GM18867 (cell line): ENCODE measurements at regions not wholly inside any gene's neighbourhood (a gene's known extent, or its start where the extent isn't known, plus 50 kb on each side); places are given as distances from the start of the nearest gene placed in this dataset.

Experiments used
- ATAC-seq: cut with Tn5 transposase; IDR thresholded peaks from one replicate; pipeline ENCODE4 v1.9.1; 2021; ENCODE audit warnings: mild to moderate bottlenecking, moderate library complexity; ENCODE audit not compliant: unreplicated experiment

DNA sequence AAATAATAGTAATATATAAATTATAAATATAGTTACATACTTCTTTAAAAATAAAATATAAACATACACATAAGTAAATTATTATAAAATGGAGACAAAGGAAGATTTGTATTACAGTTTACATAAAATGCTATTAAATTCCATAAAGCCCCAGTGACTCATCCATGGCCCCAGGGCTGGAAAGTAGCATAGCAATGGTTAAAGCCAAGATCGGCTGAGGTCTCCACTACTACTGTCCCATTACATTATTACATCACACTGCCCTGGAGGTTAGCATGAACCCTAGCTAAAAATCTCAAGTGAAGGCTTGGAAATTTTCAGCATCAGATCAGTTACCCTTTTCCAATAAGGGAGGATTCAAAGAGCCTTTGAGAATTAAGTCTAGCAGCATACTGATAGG lies 936.2 kb downstream of the DSC3 start:
- no peak for ATAC-seq

GRCh38 chr18:30103881-30104280 lies 938.7 kb downstream of the DSC3 start:
- ATAC-seq, result no peak

- no peak for ATAC-seq
Observed at GRCh38 chr18:30096796-30097195, 945.7 kb downstream of the DSC3 start.

DNA sequence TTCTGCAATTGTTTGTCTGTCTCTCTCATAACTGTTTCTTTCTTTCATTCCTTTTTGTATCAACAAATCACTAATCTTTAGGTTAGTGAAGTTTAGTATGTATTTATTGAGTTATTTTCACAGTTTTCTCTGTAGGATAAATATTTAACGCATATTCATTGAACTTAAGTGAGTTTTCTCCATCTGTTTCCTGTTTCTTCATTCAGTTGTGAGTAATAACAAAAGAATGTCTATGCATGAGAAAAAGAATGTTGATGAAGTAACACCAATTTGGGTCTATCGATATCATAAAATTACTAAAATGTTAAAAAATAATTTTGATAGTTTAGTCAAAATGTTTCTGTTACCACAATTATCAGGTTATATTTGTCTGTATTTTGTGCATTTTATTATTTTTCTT lies 948.0 kb downstream of the DSC3 start:
- no peak for ATAC-seq

GRCh38 chr18:30093376-30093775 lies 949.2 kb downstream of the DSC3 start:
- no peak for ATAC-seq

DNA sequence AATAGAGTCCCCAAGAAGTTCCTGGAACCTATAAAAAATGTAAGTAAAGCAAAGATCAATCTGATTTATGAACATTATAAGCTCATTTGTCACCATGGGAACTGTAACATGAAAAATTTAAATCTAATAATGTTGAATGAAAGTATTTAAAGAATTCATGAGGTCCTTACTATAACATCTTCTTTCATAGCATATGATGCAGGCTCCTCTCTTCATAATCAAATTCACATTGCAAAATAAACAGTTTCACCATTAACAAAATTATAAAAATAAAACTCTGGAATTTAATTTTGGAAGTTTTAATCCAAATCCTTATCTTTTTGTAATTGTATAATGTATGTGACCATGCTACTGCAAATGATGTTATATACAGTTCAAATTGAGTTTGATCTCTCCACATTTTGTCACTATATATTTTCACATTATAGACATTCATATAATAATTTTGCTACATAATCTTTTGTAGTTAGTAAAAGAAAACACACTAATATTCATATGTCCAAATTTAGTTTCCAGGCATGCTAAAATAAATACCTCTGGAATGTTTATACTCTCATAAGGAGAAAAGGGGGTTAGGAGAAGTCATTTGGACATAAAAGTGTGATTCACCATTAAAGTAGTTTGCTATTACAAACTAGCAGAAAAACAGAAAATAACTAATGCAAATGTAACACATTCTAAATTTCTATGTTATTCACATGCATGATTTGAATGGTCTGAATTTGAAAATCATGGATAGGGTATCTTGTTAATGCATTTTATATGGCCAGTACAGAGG lies 954.1 kb downstream of the DSC3 start:
- ATAC-seq, result no peak

DNA sequence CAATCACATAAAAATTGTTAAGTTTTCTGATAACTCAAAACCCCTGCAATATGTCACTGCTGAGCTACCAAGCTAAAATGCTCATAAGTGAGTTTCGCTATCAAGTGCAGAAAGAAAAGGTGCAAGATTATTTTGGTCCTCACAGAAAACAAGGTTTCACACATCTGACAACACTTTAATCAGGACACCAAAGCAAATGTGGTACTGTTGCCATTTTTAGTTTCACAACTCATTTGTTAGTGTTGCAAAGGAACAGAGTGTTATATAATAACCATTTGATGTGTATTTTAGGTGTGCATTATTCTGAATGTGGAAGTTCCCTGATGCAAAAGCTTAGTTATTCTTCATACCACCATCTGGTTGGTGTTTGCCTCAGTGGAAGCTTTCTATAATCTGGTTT lies 956.2 kb downstream of the DSC3 start:
- no peak for ATAC-seq

DNA sequence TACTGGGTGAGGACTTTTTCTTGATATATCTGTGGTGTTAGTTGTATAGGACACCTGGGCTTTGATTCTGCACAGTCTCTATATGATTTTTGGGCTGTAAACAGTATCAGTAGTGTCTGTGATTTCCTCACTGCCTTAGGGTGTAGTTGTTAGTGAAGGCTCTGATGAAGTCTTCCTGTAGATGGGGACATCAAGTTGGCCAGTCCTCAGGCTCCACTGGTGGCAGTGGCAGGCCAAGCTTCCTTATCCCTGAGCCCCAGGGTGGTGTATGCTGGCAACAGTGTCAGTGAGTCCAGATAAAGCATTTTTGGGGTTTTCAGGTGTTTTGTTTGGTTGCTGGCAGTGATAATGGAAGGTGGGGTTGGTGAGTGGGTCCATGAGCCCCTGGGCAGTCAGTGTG lies 961.4 kb downstream of the DSC3 start:
- no peak for ATAC-seq

GRCh38 chr18:30072609-30073385 lies 969.7 kb downstream of the DSC3 start:
- no peak for ATAC-seq

GRCh38 chr18:30066288-30066687 lies 976.3 kb downstream of the DSC3 start:
- ATAC-seq, result no peak

DNA sequence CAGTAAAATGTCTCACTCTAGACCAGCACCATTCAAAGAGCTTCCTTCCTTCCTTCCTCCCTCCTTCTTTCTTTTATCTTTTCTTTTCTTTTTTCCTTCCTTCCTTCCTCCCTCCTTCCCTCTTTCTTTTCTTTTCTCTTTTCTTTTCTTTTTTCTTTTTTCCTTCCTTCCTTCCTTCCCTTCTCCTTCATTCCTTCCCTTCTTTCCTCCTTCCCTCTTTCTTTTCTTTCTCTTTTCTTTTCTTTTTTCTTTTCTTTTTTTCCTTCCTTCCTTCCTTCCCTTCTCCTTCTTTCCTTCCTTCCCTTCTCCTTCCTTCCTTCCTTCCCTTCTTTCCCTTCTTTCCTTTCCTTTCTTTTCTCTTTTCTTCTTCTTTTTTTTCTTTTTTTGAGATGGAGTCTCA lies 985.1 kb downstream of the DSC3 start:
- ATAC-seq, result no peak

- ATAC-seq, result no peak
Observed at GRCh38 chr18:30056528-30056927, 986.0 kb downstream of the DSC3 start.

DNA sequence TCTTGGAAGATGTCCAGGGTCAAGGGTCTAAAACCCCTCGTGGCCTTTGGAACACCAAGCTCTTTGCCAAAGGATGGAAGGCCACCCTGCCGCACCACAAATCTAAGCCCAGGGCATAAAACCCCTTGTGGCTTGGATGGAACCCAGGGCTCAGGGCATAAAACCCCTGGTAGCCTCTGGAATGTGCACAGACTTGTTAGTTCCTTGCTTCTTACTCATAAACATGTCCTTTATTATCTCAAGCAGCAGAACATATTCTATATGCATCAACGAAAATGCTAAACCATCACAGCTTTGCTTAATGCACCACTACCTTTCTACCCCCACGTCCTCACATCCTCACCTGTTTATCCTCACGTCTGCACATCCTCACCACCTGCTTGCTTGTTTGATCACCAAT lies 998.0 kb downstream of the DSC3 start:
- no peak for ATAC-seq

- no peak for ATAC-seq
Observed at GRCh38 chr18:30039201-30039600, 1003.3 kb downstream of the DSC3 start.

DNA sequence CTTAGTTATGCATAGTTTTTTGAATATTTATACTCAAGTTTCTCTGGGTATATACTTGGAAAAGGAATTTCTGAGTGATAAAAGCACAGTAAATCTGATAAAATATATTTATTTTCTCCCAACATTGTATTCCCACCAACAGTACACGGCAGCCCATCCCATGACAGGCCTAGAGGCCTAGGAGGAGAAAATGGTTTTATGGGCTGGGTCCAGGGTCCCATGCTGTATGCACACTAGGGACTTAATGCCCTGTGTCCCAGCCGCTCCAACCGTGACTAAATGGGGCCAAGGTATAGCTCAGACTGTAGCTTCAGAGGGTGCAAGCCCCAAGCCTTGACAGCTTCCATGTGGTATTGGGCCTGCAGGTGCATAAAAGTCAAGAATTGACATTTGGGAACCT lies 1007.7 kb downstream of the DSC3 start:
- ATAC-seq, result no peak

DNA sequence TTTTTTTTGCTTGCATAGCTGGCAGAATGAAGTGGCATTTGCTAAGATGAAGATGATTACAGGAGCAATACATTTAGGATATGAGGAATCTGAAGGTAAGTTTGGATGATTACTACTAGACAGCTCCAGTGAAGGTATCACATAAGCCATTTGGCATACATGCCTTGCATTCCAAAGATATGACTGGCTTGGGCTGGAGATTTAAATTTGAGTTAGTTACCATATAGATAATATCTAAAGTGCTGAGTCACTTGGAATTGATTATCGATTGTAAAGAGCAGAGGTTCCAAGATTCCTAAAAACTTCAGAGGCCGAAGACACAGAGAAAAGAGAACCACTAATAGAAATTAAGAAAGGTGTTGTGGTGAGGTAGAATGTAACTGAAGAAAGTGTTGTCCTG lies 1026.4 kb downstream of the DSC3 start:
- no peak for ATAC-seq

- ATAC-seq, result no peak
Observed at GRCh38 chr18:30004965-30005364, 1037.6 kb downstream of the DSC3 start.

DNA sequence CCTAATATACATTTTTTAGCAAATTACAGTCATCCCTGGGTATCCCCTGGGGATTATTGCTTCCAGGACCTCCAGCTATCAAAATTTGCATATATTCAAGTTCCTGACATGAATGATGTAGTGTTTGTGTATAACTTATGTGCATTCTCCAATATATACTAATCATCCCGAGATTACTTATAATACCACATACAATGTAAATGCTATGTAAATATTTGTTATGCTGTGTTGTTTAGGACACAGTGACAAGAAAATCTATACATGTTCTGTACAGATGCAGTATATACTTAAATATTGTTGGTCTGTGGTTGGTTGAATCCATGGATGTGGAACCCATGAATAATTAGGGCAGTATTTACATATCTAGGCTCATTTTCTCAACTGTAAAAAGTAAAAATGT lies 1060.3 kb downstream of the DSC3 start:
- no peak for ATAC-seq

- no peak for ATAC-seq
Observed at GRCh38 chr18:29979881-29980280, 1062.7 kb downstream of the DSC3 start.

DNA sequence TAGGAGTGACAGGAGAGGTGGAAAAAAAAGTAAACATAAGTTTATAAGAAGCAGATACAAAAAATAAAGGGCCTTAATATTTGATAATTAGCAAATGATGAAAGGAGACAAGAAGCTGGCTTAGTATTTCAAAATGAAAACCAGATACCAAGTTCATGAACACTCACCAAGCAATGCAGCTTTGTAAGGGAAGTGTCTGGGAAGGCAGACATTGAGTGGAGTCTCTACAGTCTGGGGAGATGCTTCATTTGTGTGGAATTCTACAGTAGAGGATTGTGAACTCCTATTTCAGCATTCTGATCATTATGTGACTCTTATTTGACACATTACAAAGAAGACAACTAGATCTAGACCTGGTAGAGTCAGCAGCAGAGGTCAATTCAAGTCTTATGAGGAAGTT lies 1072.7 kb downstream of the DSC3 start:
- no peak for ATAC-seq

GRCh38 chr18:29962579-29962978 lies 1080.0 kb downstream of the DSC3 start:
- no peak for ATAC-seq

DNA sequence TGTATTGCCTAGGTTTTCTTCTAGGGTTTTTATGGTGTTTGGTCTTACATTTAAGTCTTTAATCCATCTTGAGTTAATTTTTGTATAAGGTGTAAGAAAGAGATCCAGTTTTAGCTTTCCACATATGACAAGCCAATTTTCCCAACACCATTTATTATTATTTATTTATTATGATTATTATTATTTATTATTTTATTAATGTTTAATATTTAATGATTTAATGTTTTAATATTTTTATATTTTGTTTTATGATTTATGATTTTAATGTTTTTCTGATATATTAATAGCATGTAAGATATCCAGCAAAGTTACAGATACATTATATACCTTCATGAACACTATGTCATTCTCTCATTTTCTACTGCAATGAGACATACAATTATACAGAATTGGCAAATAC lies 1082.0 kb downstream of the DSC3 start:
- no peak for ATAC-seq
